ENCODE measurements at regions not wholly inside any gene's neighbourhood (a gene's known extent, or its start where the extent isn't known, plus 50 kb on each side); places are given as distances from the start of the nearest gene placed in this dataset.

GRCh38 chr6:1096967-1097765 lies 214.7 kb upstream of the FOXQ1 start:
- DNase-seq (ENCODE audit: low read depth in 4 of 4, low spot score in 3 of 4): no peak

DNA sequence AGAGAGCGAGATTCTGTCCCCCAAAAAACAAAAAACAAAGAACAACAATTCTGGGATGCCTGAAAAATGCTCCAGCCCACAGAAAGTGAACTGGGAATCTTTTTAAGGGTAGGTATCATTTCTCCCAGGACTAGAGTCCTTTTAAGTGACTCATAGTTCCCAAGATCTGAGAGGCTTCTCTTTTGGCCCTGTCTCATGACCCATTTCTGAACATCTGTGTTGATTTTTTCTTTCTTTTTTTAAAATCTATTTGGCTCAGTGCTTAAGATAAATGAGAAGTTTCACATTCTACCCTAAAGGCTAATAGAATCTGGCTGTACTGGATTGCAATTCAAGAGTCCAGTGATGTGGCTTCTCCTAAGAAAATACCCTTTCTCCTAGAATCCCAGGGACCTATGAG lies 217.6 kb upstream of the FOXQ1 start:
- no peak for DNase-seq (ENCODE audit: low read depth in 4 of 4, low spot score in 3 of 4)

- DNase-seq (ENCODE audit: low read depth in 4 of 4, low spot score in 3 of 4): no peak
These were observed 220.0 kb upstream of the FOXQ1 start for GRCh38 chr6:1091900-1092299.

- DNase-seq (ENCODE audit: low read depth in 4 of 4, low spot score in 3 of 4): no peak
These were observed 222.0 kb upstream of the FOXQ1 start for GRCh38 chr6:1089859-1090258.

GRCh38 chr6:1088492-1089001 lies 223.4 kb upstream of the FOXQ1 start:
- no peak for DNase-seq (ENCODE audit: low read depth in 4 of 4, low spot score in 3 of 4)

DNA sequence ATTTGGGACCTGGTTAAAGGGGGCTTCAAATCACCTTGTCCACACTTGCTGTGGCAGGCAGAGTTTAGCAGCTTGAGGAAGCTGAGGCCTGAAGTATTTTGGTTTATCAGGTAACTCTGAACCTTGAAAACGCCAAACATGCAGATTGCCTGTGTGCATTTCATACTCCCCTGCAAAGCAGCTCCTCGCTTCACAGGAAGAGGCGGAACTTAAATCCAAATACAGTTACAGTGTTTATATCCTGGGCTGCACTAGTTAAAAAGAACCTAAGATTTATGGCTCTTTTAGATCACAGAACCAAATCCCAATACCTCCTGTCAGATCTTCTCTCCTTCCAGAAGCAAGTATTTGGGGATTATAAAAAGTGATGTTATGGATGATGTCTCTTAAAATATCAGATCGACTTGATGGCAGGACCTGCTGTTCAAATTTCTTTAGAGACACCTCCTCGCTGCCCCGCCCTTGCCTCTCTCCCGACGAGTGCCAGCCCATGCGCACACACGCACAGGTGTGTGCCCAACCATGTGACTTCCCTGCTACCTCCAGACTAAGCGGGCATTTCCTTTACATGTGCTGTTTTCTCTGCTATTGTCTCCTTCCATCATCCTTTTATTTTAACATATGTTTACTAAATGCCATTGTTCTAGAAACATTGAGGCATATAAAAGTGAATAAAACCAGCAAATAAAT lies 224.6 kb upstream of the FOXQ1 start:
- DNase-seq (ENCODE audit: low read depth in 4 of 4, low spot score in 3 of 4): no peak

- no peak for DNase-seq (ENCODE audit: low read depth in 4 of 4, low spot score in 3 of 4)
These were observed 225.3 kb upstream of the FOXQ1 start for GRCh38 chr6:1086446-1087153.

- no peak for DNase-seq (ENCODE audit: low read depth in 4 of 4, low spot score in 3 of 4)
These were observed 229.5 kb upstream of the FOXQ1 start for GRCh38 chr6:1082285-1082935.

DNA sequence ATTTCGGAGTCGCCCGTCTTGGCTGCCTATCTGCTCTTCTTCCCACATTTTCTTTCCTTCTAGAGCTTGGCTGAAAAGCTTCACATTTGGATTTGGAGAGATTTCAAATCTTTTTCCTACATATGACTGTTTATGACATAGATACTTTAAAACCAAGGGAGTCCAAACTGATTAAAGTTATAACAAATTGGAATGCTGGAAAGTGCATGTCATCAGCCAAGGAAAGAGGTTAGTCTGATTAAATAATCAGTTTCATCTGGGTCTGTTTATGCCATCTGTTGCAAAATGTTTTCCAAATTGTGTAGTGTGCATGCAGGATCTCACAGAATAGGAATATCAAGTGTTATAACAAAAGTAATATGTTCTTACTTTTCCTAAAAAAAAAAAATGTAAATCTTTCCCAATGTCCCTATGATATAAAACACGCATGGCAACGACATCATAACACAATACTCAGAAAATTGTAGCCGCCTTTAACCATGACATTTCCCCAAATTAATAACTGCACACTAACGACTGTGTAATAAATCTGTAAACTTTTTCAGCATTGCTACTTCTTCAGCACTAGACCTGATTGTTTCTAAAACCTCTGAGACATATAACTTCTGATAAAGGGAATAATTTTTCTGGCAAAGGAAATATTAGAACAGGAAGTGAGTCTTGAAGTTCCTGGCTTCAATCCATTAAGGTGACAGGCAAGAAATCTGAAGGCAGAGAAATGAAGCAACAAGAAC lies 230.2 kb upstream of the FOXQ1 start:
- DNase-seq (ENCODE audit: low read depth in 4 of 4, low spot score in 3 of 4): no peak

DNA sequence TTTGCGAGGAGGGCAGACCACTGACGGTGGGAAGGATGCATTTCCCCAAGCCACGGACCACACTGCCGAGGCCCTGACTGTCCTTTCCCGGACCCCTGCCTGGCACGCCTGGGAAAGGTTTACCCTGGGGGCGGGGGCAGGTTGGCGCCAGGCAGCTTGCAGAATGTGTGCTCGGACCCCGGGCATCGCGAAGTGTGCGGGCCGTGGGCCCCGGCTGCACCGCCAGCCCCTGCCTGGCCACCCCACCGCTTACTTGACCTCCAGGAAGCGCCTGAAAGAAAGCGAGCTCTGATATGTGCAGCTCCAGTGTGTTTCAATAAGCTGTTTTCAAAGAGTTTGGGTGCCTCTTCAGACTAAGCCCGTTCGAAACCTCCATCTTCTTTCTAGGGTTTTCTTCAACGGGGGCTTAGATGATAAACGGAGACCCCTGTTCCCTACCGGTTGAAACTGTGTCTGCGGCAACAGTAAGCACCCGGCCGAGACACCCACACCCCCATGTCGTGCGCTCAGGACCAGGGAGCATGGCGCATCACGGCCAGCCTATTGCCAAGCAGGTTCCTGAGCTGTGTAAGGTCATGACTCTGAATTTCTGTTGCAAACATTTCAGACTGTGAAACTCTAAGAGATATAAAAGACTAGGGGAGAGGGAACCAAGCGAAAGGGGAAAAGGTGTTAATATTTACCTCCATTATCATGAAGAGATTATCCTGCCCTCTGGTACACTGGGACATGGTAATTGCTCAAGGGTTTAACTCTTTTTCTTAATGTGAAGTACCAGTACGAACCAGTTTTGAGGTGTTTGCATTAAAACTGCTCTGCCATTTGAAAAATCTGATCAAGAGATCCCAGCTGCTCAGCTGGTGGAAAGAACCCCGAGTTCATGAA lies 231.2 kb upstream of the FOXQ1 start:
- no peak for DNase-seq (ENCODE audit: low read depth in 4 of 4, low spot score in 3 of 4)

- no peak for DNase-seq (ENCODE audit: low read depth in 4 of 4, low spot score in 3 of 4)
These were observed 232.4 kb upstream of the FOXQ1 start for GRCh38 chr6:1079525-1079924.

DNA sequence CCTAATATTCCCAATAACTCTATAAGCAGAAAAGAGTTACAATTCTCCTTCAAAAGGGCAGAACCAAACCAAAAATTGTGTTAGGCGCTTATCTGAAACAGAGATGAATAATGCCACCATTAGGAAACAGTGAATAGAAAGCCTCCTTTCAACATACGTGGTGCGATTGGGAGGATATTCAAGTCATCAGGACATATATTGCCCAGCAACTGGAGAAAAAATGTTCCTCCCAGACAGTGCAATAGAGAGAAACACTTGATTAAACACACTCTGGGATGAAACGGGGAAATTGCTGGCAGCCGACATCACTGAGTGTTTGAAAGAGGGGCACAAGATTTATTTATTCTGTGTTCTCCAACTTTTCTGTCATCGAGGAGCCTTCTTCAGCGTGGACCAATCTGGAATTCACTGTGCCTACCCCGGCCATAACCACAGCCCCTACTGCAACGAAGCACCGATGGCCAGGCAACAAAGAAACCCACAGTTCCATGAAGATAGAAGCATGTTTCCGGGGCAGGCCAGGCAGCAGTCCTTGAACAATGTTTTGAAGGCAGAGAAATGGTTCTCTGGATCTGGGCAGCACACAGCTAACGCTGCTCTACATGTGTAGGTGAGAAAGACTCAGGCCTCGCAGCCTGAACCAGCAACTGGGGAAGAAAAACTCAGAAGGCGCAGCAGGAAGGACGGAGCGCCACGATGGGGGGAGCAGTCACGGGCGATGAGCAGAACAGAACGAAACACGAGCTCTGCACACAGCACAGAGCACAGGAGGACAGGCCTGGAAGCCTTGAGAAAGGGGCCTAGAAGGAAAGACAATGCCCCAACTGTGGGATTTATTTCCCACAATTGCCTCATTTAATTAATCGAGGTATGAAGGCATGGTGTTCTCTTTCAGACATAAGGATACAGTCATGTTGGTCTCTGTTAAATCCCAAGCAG lies 234.2 kb upstream of the FOXQ1 start:
- no peak for DNase-seq (ENCODE audit: low read depth in 4 of 4, low spot score in 3 of 4)

DNA sequence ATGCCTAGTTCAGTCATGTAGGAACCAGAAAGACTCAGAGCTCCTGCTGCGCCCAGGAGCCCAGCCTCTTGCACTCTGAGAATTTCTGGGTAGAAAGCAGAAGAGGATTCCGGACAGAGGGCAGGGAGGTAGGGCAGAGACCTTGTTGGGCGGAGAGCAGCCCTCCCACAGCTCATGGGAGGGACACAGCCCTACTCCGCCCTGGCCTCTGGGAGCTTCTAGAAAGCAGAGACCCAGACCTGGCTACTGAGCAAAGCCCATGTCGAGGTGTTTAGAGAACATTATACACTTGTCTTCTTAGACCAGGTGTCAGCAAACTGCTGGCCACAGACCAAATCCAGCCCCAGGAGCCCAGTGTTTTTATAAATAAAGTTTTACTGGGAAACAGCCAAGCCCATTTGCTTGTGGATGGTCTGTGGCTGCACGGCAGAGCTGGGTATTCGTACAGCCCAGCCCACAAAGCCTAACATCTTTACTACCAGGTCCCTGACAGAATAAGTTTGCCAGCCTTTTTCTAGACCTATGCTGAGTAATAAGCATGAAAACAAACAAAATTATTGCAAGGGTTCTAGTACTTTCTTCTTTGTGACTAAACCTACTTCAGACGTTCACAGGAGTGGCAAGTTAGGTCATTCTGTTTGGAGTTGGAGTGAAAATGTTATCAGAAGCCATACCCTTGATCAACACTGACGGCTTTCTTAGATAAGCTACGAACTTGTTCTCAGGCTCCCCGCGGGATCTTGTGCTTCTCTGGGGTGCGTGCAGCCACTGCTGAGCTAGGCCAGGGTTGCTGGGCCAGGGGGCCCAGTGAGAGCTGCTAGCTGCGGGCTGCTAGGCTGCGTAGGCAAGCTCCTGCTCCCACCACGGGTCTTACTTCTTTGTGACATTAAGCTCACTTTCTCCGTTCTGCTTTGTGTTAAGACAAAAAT lies 235.1 kb upstream of the FOXQ1 start:
- no peak for DNase-seq (ENCODE audit: low read depth in 4 of 4, low spot score in 3 of 4)

DNA sequence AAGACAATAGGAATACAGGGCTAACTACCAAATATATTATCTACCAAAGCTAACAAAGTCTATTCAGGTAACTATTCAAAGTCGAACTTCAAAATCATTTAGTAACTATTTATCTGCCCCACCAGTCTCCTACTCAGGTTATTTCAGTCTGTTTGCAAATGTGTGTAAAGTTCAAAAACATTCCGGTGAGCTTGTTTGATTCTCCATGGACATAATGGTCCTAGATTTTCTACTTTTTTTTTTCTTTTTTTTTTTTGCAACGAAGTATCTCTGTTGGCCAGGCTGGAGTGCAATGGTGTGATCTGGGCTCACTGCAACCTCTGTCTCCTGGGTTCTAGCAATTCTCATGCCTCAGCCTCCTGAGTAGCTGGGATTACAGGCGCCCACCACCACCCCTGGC lies 236.0 kb upstream of the FOXQ1 start:
- no peak for DNase-seq (ENCODE audit: low read depth in 4 of 4, low spot score in 3 of 4)

GRCh38 chr6:1075444-1075843 lies 236.5 kb upstream of the FOXQ1 start:
- DNase-seq (ENCODE audit: low read depth in 4 of 4, low spot score in 3 of 4): no peak

GRCh38 chr6:1070085-1070521 lies 241.8 kb upstream of the FOXQ1 start:
- no peak for DNase-seq (ENCODE audit: low read depth in 4 of 4, low spot score in 3 of 4)

DNA sequence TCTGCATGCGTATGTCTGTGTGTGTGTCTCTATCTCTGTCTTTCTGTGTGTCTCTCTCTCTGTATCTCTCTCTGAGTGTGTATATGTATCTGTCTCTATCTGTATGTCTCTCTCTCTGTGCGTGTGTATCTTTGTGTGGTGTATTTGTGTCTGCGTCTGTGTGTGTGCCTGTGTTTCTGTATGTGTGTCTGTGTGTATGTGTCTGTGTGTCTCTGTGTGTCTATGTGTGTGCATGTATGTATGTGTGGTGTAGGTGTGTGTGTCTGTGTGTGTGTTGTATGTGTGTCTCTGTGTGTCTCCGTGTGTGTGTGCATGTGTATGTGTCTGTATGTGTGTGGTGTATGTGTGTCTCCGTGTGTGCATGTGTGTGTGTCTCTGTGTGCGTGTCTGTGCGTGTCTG lies 243.0 kb upstream of the FOXQ1 start:
- DNase-seq (ENCODE audit: low read depth in 4 of 4, low spot score in 3 of 4): no peak

Data from left renal pelvis (tissue), 4 donors.